ENCODE measurements at regions not wholly inside any gene's neighbourhood (a gene's known extent, or its start where the extent isn't known, plus 50 kb on each side); places are given as distances from the start of the nearest gene placed in this dataset.

DNA sequence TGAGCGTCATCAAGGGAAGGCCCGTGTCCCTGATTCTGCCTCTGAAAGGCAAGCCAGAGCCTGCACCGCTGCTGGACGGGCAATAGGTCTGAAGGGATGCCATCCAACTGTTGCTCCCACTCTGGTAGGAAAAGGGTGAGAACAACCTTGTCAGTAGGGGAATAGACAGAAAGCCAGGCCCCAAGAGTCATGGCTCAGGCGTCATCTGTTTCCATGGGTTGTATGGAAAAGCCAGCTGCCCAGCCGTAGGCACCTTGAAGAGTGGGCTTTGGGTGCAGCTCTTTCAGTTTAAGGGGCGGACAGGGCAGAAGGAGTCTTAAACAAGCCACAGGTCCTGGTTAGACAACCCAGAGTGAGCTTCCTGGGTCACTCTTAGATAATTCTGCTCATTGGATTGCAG lies 66.5 kb downstream of the RNF6 start:
- Histone ChIP-seq H3K27me3 (ENCODE audit: control insufficient read depth, insufficient read depth, low read length) (no peaks in the 10 kb centered on the region), H3K4me3 (ENCODE audit: insufficient read depth, low read depth, low read length) (no peak overlapping the region), H3K36me3 (replicated peaks; ENCODE audit: control insufficient read depth, insufficient read depth, low read length) (no peaks in the 10 kb centered on the region)
- no peak for DNase-seq

GRCh38 chr13:26133851-26134250 lies 82.0 kb upstream of the SHISA2 start:
- Histone ChIP-seq H3K4me3 (ENCODE audit: insufficient read depth, low read depth, low read length) (no peak overlapping the region), H3K36me3 (replicated peaks; ENCODE audit: control insufficient read depth, insufficient read depth, low read length) (no peaks in the 10 kb centered on the region), H3K27me3 (ENCODE audit: control insufficient read depth, insufficient read depth, low read length) (no peaks in the 10 kb centered on the region)
- DNase-seq: no peak

DNA sequence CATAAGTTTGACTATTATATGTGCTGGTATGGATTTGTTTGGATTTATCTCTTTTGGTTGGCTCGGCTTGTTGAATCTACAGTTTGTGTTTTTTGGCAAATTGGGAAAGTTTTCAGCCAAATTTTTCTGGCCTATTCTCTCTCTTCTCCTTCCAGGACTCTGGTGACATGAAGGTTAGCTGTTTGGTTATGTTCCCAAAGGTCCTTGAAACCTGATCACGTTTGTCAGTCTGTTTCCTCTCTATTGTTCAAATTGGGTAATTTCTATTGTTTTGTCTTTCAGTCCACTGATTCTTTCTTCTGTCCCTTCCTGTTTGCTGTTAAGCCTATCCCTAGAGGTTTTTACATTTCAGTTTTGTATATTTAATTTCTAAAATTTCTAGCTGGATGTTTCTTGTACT lies 81.5 kb upstream of the SHISA2 start:
- Histone ChIP-seq H3K27me3 (ENCODE audit: control insufficient read depth, insufficient read depth, low read length) (no peaks in the 10 kb centered on the region), H3K36me3 (replicated peaks; ENCODE audit: control insufficient read depth, insufficient read depth, low read length) (no peaks in the 10 kb centered on the region), H3K4me3 (ENCODE audit: insufficient read depth, low read depth, low read length) (no peak overlapping the region)
- DNase-seq: no peak

DNA sequence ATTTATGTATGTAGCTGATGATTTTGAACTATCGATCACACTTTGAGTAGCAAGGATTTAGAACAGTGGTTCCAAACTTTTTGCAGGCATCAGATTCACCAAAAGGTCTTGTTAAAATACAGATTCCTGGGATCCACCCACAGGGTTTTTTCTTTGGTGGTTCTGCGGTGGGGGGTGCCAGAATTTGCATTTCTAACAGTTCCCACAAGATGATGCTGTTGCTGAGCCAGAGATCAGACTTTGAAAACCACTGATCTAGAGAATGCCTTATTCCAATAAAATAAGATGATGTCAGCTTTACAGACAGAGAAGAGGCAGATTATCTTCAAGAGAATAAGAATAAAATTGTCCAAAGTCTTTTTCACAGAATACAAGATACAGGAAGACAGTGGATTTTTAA lies 80.9 kb upstream of the SHISA2 start:
- peak; percentile 30 for DNase-seq

GRCh38 chr13:26128676-26129075 lies 76.9 kb upstream of the SHISA2 start:
- Histone ChIP-seq H3K36me3 (replicated peaks; ENCODE audit: control insufficient read depth, insufficient read depth, low read length) (no peaks in the 10 kb centered on the region), H3K4me3 (ENCODE audit: insufficient read depth, low read depth, low read length) (no peak overlapping the region), H3K27me3 (ENCODE audit: control insufficient read depth, insufficient read depth, low read length) (no peaks in the 10 kb centered on the region)
- no peak for DNase-seq

More for the DNA sequence above, 80.9 kb upstream of the SHISA2 start:
- Histone ChIP-seq H3K4me3 (ENCODE audit: insufficient read depth, low read depth, low read length) (no peak overlapping the region), H3K36me3 (replicated peaks; ENCODE audit: control insufficient read depth, insufficient read depth, low read length) (no peaks in the 10 kb centered on the region), H3K27me3 (ENCODE audit: control insufficient read depth, insufficient read depth, low read length) (no peaks in the 10 kb centered on the region)

GRCh38 chr13:26117620-26118019 lies 65.8 kb upstream of the SHISA2 start:
- H3K36me3 ChIP-seq (replicated peaks; ENCODE audit: control insufficient read depth, insufficient read depth, low read length): no peaks in the 10 kb centered on the region
- no peaks in the 10 kb centered on the region for H3K27me3 ChIP-seq (ENCODE audit: control insufficient read depth, insufficient read depth, low read length)
- no peak for DNase-seq
- H3K4me3 ChIP-seq (ENCODE audit: insufficient read depth, low read depth, low read length): no peak overlapping the region

GRCh38 chr13:26112843-26113242 lies 61.0 kb upstream of the SHISA2 start:
- H3K4me3 ChIP-seq (ENCODE audit: insufficient read depth, low read depth, low read length): no peak overlapping the region
- no peaks in the 10 kb centered on the region for H3K27me3 ChIP-seq (ENCODE audit: control insufficient read depth, insufficient read depth, low read length)
- no peaks in the 10 kb centered on the region for H3K36me3 ChIP-seq (replicated peaks; ENCODE audit: control insufficient read depth, insufficient read depth, low read length)
- peak; percentile 32 for DNase-seq

DNA sequence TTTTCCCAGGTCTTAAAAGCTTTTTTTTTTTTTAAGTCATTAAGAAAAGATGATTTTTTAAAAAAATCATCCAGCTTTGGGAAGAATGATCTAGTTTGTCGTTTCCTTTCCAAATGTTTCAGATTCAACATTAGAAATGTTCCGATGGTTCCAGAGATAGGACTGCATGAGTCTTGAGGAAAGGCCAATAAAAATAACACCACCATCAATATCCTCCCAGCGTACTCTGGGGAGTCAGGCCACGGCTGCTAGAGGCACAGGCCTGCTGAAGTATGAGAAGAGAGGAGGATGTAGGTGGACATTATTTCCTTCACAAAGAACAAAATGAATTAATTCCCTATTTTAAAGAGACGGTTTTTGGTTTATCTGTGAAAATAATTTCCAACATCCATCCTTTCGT lies 60.0 kb upstream of the SHISA2 start:
- Histone ChIP-seq H3K4me3 (ENCODE audit: insufficient read depth, low read depth, low read length) (no peak overlapping the region), H3K27me3 (ENCODE audit: control insufficient read depth, insufficient read depth, low read length) (no peaks in the 10 kb centered on the region), H3K36me3 (replicated peaks; ENCODE audit: control insufficient read depth, insufficient read depth, low read length) (no peaks in the 10 kb centered on the region)
- no peak for DNase-seq

Measured in H7 (cell line).